WTC11 (cell line): ENCODE measurements at regions not wholly inside any gene's neighbourhood (a gene's known extent, or its start where the extent isn't known, plus 50 kb on each side); places are given as distances from the start of the nearest gene placed in this dataset.

Experiments used
- ATAC-seq: fragments of 200-7000 bp; cut with Tn5 transposase; 2 replicates; pipeline ENCODE4 v1.10.0; 2021; ENCODE audit warnings: mild to moderate bottlenecking, moderate library complexity
- CTCF ChIA-PET: fragments of 300-600 bp; sonication (Branson Sonifier 250); formaldehyde crosslinking; loops from one replicate; lab custom pipeline; 2021; ENCODE audit warnings: antibody characterized with exemption; lab: Charles Lee
- POLR2A ChIA-PET: fragments of 350-600 bp; sonication (Branson Sonifier 250); formaldehyde crosslinking; loops from one replicate; lab custom pipeline; 2021; ENCODE audit warnings: antibody characterized with exemption; lab: Charles Lee
- DNase-seq: peaks from one replicate; pipeline ENCODE4 v3.0.0; 2021; ENCODE audit warnings: low spot score
- H3K27ac Mint-ChIP-seq: 2 replicates; pipeline ENCODE4 v1.8.0; 2021; ENCODE audit warnings: mixed read lengths
- H3K27me3 Mint-ChIP-seq: 2 replicates; pipeline ENCODE4 v1.8.0; 2021; ENCODE audit warnings: low read depth, mild to moderate bottlenecking, moderate library complexity, mixed read lengths
- H3K36me3 Mint-ChIP-seq: 2 replicates; pipeline ENCODE4 v1.8.0; 2021; ENCODE audit warnings: mixed read lengths
- H3K4me1 Mint-ChIP-seq: 2 replicates; pipeline ENCODE4 v1.8.0; 2022; ENCODE audit warnings: mixed read lengths
- H3K4me3 Mint-ChIP-seq: 2 replicates; pipeline ENCODE4 v1.8.0; 2021; ENCODE audit warnings: mild to moderate bottlenecking, moderate library complexity, mixed read lengths
- H3K9me3 Mint-ChIP-seq: 2 replicates; pipeline ENCODE4 v1.8.0; 2021; ENCODE audit warnings: mixed read lengths
- EMX1 ChIP-seq: fragments of 250-450 bp; sonication (Bioruptor Pico); IDR thresholded peaks from 2 replicates; pipeline ENCODE4 v1.8.0; 2021; ENCODE audit warnings: mild to moderate bottlenecking
- FOXP1 ChIP-seq: sonication (generic); formaldehyde crosslinking; IDR thresholded peaks from 2 replicates; pipeline ENCODE4 v1.8.0; 2022; ENCODE audit warnings: missing genetic modification reagents, mild to moderate bottlenecking, moderate library complexity, borderline replicate concordance
- HMGA2 ChIP-seq: fragments of 250-450 bp; sonication (Bioruptor Pico); IDR thresholded peaks from 2 replicates; pipeline ENCODE4 v1.4.0; 2021; ENCODE audit warnings: mild to moderate bottlenecking, moderate library complexity
- MXD4 ChIP-seq: fragments of 250-450 bp; sonication (Bioruptor Pico); IDR thresholded peaks from 2 replicates; pipeline ENCODE4 v1.8.0; 2021; ENCODE audit warnings: mild to moderate bottlenecking, moderate library complexity, borderline replicate concordance
- MYBL2 ChIP-seq: sonication (generic); formaldehyde crosslinking; IDR thresholded peaks from 2 replicates; pipeline ENCODE4 v1.8.1; 2023; ENCODE audit warnings: mild to moderate bottlenecking, moderate library complexity, missing genetic modification reagents
- OVOL2 ChIP-seq: fragments of 250-450 bp; sonication (Bioruptor Pico); IDR thresholded peaks from 2 replicates; pipeline ENCODE4 v1.9.0; 2021; ENCODE audit warnings: mild to moderate bottlenecking, borderline replicate concordance
- RORB ChIP-seq: fragments of 250-450 bp; sonication (Bioruptor Pico); IDR thresholded peaks from 2 replicates; pipeline ENCODE4 v1.9.0; 2021; ENCODE audit warnings: mild to moderate bottlenecking
- SP1 ChIP-seq: sonication (generic); formaldehyde crosslinking; conservative IDR thresholded peaks from 2 replicates; pipeline ENCODE4 v1.8.1; 2022; ENCODE audit warnings: missing genetic modification reagents
- ZNF121 ChIP-seq: sonication (generic); formaldehyde crosslinking; IDR thresholded peaks from 2 replicates; pipeline ENCODE4 v1.8.0; 2023; ENCODE audit warnings: missing genetic modification reagents
- ZNF423 ChIP-seq: fragments of 250-450 bp; sonication (Bioruptor Pico); IDR thresholded peaks from 2 replicates; pipeline ENCODE4 v2.1.2; 2022; ENCODE audit warnings: mild to moderate bottlenecking, moderate library complexity
- TF ChIP-seq, protein P1 (sequence below): sonication (generic); formaldehyde crosslinking; IDR thresholded peaks from 2 replicates; pipeline ENCODE4 v1.8.1; 2023; ENCODE audit warnings: mild to moderate bottlenecking, moderate library complexity, missing genetic modification reagents
- TF ChIP-seq, protein P2 (sequence below): sonication (generic); formaldehyde crosslinking; IDR thresholded peaks from 2 replicates; pipeline ENCODE4 v1.8.1; 2023; ENCODE audit warnings: mild to moderate bottlenecking, missing genetic modification reagents, moderate library complexity
- TF ChIP-seq, protein P3 (sequence below): sonication (generic); formaldehyde crosslinking; IDR thresholded peaks from 2 replicates; pipeline ENCODE4 v1.8.0; 2022; ENCODE audit warnings: mild to moderate bottlenecking, missing genetic modification reagents
- TF ChIP-seq, protein P4 (sequence below): sonication (generic); formaldehyde crosslinking; IDR thresholded peaks from 2 replicates; pipeline ENCODE4 v1.8.1; 2022; ENCODE audit warnings: low read depth, missing genetic modification reagents, borderline replicate concordance
- TF ChIP-seq, protein P5 (sequence below): sonication (generic); formaldehyde crosslinking; IDR thresholded peaks from 2 replicates; pipeline ENCODE4 v1.8.0; 2022; ENCODE audit warnings: mild to moderate bottlenecking, missing genetic modification reagents

DNA sequence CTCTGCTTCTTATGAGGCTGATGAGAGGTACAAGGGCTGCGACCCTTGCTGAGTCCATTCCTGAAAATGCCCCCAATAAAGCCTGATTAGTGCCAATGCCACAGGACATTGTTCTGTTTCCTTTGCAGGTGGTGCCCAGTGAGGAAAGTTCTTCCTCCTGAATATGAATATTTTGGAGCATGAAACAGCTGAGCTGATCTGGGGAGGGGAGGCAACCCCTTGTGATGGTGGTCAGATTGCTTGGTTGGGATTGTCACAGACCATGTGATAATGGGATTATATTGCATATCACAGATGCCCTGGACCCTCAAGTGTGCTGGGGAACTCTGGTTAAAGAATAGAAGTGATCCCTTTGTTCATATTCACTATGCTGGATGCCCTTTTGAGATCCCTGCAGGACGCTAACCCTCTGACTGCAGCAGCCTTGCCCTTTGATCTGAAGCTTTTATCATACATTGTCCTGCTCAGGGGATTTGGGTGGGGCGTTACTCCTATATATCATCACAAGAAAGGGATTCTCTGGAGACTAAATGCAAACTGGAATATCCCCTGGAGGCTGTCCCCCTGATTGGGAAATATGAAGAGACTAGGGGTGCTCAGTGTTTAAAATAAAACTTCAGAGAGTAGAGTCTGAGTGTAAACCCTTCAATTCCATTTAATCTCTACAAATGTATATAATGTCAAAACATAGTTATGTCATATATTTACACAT, 76.9 kb upstream of the TOP3B start:
- Mint-ChIP-seq H3K27ac (no peak overlapping the region), H3K27me3 (peaks cover 100% of the 10 kb centered on the region), H3K9me3 (no peaks in the 10 kb centered on the region), H3K4me1 (peaks cover 9% of the 10 kb centered on the region), H3K4me3 (no peak overlapping the region), H3K36me3 (no peaks in the 10 kb centered on the region)
- ATAC-seq: no peak
- TF ChIP-seq RORB (CRISPR knock-in tag) (no peak), SP1 (no peak), OVOL2 (CRISPR knock-in tag) (no peak), EMX1 (no peak), ZNF423 (CRISPR knock-in tag) (no peak), ZNF121 (CRISPR knock-in tag) (no peak), MXD4 (CRISPR knock-in tag) (no peak)
- TF ChIP-seq, protein P1, sequence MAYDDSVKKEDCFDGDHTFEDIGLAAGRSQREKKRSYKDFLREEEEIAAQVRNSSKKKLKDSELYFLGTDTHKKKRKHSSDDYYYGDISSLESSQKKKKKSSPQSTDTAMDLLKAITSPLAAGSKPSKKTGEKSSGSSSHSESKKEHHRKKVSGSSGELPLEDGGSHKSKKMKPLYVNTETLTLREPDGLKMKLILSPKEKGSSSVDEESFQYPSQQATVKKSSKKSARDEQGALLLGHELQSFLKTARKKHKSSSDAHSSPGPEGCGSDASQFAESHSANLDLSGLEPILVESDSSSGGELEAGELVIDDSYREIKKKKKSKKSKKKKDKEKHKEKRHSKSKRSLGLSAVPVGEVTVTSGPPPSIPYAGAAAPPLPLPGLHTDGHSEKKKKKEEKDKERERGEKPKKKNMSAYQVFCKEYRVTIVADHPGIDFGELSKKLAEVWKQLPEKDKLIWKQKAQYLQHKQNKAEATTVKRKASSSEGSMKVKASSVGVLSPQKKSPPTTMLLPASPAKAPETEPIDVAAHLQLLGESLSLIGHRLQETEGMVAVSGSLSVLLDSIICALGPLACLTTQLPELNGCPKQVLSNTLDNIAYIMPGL: no peak
- TF ChIP-seq, protein P2, sequence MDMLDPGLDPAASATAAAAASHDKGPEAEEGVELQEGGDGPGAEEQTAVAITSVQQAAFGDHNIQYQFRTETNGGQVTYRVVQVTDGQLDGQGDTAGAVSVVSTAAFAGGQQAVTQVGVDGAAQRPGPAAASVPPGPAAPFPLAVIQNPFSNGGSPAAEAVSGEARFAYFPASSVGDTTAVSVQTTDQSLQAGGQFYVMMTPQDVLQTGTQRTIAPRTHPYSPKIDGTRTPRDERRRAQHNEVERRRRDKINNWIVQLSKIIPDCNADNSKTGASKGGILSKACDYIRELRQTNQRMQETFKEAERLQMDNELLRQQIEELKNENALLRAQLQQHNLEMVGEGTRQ (CRISPR knock-in tag): no peak
- TF ChIP-seq, protein P3, sequence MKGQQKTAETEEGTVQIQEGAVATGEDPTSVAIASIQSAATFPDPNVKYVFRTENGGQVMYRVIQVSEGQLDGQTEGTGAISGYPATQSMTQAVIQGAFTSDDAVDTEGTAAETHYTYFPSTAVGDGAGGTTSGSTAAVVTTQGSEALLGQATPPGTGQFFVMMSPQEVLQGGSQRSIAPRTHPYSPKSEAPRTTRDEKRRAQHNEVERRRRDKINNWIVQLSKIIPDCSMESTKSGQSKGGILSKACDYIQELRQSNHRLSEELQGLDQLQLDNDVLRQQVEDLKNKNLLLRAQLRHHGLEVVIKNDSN (CRISPR knock-in tag): no peak
- POLR2A ChIA-PET: no interaction called here
- CTCF ChIA-PET: interaction anchor here (1.4 to 2.8 kb wide), 5 partner anchors 17 to 113 kb away, joined by 5 to 29 read pairs (median 7); no protein-coding TSS in a partner anchor
- no peak for DNase-seq

DNA sequence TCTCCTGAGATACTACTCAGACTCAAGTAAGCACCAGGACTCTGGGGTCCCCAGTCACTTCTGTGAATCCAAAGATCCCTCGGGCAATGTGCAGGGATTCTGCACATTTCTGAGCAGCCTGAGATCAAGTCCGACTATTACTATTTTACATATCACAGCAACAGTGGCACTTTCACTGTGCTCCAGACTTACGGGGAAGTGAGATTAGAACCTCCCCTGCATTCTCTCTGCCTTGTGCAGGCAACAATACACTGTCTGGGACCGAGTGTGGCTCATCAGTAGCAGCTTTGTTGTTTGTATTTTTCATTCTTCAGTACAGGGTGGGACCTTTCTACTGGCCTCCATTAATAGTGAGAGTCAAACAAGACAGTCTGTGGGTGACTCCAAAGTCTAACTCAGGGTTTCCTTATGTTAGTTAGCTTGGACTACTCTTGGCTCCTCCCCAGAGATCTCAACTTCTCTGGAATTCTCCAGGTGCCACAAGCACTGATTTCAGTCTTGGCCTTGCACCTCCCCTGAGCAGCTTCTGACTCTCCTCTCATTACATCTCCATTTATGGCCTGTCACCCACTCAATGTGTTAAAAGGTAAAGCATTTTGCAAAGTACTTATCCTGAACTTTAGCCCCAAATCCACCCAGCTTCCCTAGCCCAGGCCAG, 76.2 kb upstream of the TOP3B start:
- Mint-ChIP-seq H3K4me1 (peaks cover 9% of the 10 kb centered on the region), H3K4me3 (no peak overlapping the region; the same call in 1 of the 2 replicates), H3K36me3 (no peaks in the 10 kb centered on the region), H3K9me3 (no peaks in the 10 kb centered on the region), H3K27me3 (peaks cover 100% of the 10 kb centered on the region), H3K27ac (no peak overlapping the region)
- ATAC-seq (no peak), DNase-seq (no peak)
- ChIA-PET POLR2A (no interaction called here), CTCF (interaction anchor here (1.4 to 2.8 kb wide), 4 partner anchors 16 to 113 kb away, joined by 5 to 29 read pairs (median 6); no protein-coding TSS in a partner anchor)
- no peak for TF ChIP-seq FOXP1 (CRISPR knock-in tag)
- TF ChIP-seq HMGA2: no peak
- TF ChIP-seq, protein P4, sequence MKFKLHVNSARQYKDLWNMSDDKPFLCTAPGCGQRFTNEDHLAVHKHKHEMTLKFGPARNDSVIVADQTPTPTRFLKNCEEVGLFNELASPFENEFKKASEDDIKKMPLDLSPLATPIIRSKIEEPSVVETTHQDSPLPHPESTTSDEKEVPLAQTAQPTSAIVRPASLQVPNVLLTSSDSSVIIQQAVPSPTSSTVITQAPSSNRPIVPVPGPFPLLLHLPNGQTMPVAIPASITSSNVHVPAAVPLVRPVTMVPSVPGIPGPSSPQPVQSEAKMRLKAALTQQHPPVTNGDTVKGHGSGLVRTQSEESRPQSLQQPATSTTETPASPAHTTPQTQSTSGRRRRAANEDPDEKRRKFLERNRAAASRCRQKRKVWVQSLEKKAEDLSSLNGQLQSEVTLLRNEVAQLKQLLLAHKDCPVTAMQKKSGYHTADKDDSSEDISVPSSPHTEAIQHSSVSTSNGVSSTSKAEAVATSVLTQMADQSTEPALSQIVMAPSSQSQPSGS (CRISPR knock-in tag): no peak
- no peak for TF ChIP-seq MYBL2
- no peak for TF ChIP-seq SP1
- TF ChIP-seq, protein P5, sequence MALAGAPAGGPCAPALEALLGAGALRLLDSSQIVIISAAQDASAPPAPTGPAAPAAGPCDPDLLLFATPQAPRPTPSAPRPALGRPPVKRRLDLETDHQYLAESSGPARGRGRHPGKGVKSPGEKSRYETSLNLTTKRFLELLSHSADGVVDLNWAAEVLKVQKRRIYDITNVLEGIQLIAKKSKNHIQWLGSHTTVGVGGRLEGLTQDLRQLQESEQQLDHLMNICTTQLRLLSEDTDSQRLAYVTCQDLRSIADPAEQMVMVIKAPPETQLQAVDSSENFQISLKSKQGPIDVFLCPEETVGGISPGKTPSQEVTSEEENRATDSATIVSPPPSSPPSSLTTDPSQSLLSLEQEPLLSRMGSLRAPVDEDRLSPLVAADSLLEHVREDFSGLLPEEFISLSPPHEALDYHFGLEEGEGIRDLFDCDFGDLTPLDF: no peak
- TF ChIP-seq, all 79 proteins: peak for 0
